SK-N-SH treated with all-trans-retinoic acid at 6 μM for 48 hours (cell line): ENCODE measurements at regions not wholly inside any gene's neighbourhood (a gene's known extent, or its start where the extent isn't known, plus 50 kb on each side); places are given as distances from the start of the nearest gene placed in this dataset.

Source experiments
- ATAC-seq: fragments of 200-7000 bp; cut with Tn5 transposase; 3 replicates; pipeline ENCODE4 v1.9.1; 2020; ENCODE audit warnings: mild to moderate bottlenecking, moderate library complexity
- ARNTL ChIP-seq: fragments of 450-650 bp; formaldehyde crosslinking; IDR thresholded peaks from 2 replicates; pipeline ENCODE4 v1.5.0; 2020; ENCODE audit warnings: low read depth, mild to moderate bottlenecking, moderate library complexity, borderline replicate concordance
- BACH2 ChIP-seq: fragments of 250-450 bp; sonication (Bioruptor Pico); IDR thresholded peaks from 2 replicates; pipeline ENCODE4 v1.9.0; 2021; ENCODE audit warnings: mild to moderate bottlenecking, borderline replicate concordance
- CREB5 ChIP-seq: fragments of 250-450 bp; sonication (Bioruptor Pico); IDR thresholded peaks from 2 replicates; pipeline ENCODE4 v1.5.1; 2020; ENCODE audit warnings: low read depth, mild to moderate bottlenecking, moderate library complexity
- CSDC2 ChIP-seq: fragments of 250-450 bp; sonication (Bioruptor Pico); IDR thresholded peaks from 2 replicates; pipeline ENCODE4 v1.5.0; 2020; ENCODE audit warnings: mild to moderate bottlenecking, moderate library complexity
- CSRNP3 ChIP-seq: fragments of 250-450 bp; sonication (Bioruptor Pico); IDR thresholded peaks from 2 replicates; pipeline ENCODE4 v1.5.1; 2021; ENCODE audit warnings: mild to moderate bottlenecking, moderate library complexity
- ESRRG ChIP-seq: fragments of 250-450 bp; sonication (Bioruptor Pico); IDR thresholded peaks from 2 replicates; pipeline ENCODE4 v1.6.1; 2021; ENCODE audit warnings: mild to moderate bottlenecking
- GLIS3 ChIP-seq: fragments of 250-450 bp; sonication (Bioruptor Pico); IDR thresholded peaks from 2 replicates; pipeline ENCODE4 v1.5.0; 2020; ENCODE audit warnings: mild to moderate bottlenecking, moderate library complexity
- ISL1 ChIP-seq: fragments of 250-450 bp; sonication (Bioruptor Pico); IDR thresholded peaks from 2 replicates; pipeline ENCODE4 v2.1.2; 2022; ENCODE audit warnings: mild to moderate bottlenecking, moderate library complexity
- OSR1 ChIP-seq: fragments of 250-450 bp; sonication (Bioruptor Pico); IDR thresholded peaks from 2 replicates; pipeline ENCODE4 v1.8.0; 2022; ENCODE audit warnings: moderate library complexity, mild to moderate bottlenecking, inconsistent platforms
- POU6F1 ChIP-seq: fragments of 250-450 bp; sonication (Bioruptor Pico); IDR thresholded peaks from 2 replicates; pipeline ENCODE4 v1.8.0; 2021; ENCODE audit warnings: low read depth, mild to moderate bottlenecking, moderate library complexity, borderline replicate concordance
- PPARA ChIP-seq: fragments of 250-450 bp; sonication (Bioruptor Pico); IDR thresholded peaks from 2 replicates; pipeline ENCODE4 v1.5.0; 2020; ENCODE audit warnings: mild to moderate bottlenecking, borderline replicate concordance
- RARB ChIP-seq: fragments of 250-450 bp; sonication (Bioruptor Pico); IDR thresholded peaks from 2 replicates; pipeline ENCODE4 v1.8.0; 2021; ENCODE audit warnings: mild to moderate bottlenecking, moderate library complexity
- SNAI2 ChIP-seq: fragments of 250-450 bp; sonication (Bioruptor Pico); IDR thresholded peaks from 2 replicates; pipeline ENCODE4 v1.5.0; 2020; ENCODE audit warnings: mild to moderate bottlenecking, moderate library complexity
- TCF4 ChIP-seq: fragments of 250-450 bp; sonication (Bioruptor Pico); IDR thresholded peaks from 2 replicates; pipeline ENCODE4 v1.8.0; 2021; ENCODE audit warnings: mild to moderate bottlenecking, moderate library complexity, borderline replicate concordance
- TOX ChIP-seq: fragments of 250-450 bp; sonication (Bioruptor Pico); IDR thresholded peaks from 2 replicates; pipeline ENCODE4 v1.8.0; 2021; ENCODE audit warnings: mild to moderate bottlenecking, moderate library complexity, borderline replicate concordance
- TSHZ2 ChIP-seq: fragments of 250-450 bp; sonication (Bioruptor Pico); IDR thresholded peaks from 2 replicates; pipeline ENCODE4 v1.5.0; 2020; ENCODE audit warnings: mild to moderate bottlenecking, moderate library complexity
- ZC3H10 ChIP-seq: fragments of 250-450 bp; sonication (Bioruptor Pico); IDR thresholded peaks from 2 replicates; pipeline ENCODE4 v1.5.1; 2021; ENCODE audit warnings: mild to moderate bottlenecking, moderate library complexity
- ZFP3 ChIP-seq: fragments of 250-450 bp; sonication (Bioruptor Pico); IDR thresholded peaks from 2 replicates; pipeline ENCODE4 v1.5.0; 2020; ENCODE audit warnings: mild to moderate bottlenecking, moderate library complexity
- ZFP30 ChIP-seq: fragments of 450-650 bp; formaldehyde crosslinking; IDR thresholded peaks from 2 replicates; pipeline ENCODE4 v1.5.0; 2022; ENCODE audit warnings: mild to moderate bottlenecking, moderate library complexity
- ZNF565 ChIP-seq: fragments of 450-650 bp; formaldehyde crosslinking; conservative IDR thresholded peaks from 2 replicates; pipeline ENCODE4 v1.5.0; 2020; ENCODE audit warnings: low read depth, mild to moderate bottlenecking, moderate library complexity
- ZNF70 ChIP-seq: fragments of 450-650 bp; formaldehyde crosslinking; IDR thresholded peaks from 2 replicates; pipeline ENCODE4 v1.5.0; 2020; ENCODE audit warnings: mild to moderate bottlenecking, moderate library complexity
- ZNF8 ChIP-seq: fragments of 450-650 bp; formaldehyde crosslinking; IDR thresholded peaks from 2 replicates; pipeline ENCODE4 v1.5.0; 2020; ENCODE audit warnings: mild to moderate bottlenecking, moderate library complexity

GRCh38 chrX:96569034-96569433, 115.6 kb upstream of the DIAPH2 start (continued):
- TF ChIP-seq ZC3H10 (CRISPR knock-in tag) = no peak
- no peak for TF ChIP-seq ZNF70
- no peak for TF ChIP-seq CREB5
- TF ChIP-seq RARB (CRISPR knock-in tag) = no peak
- no peak for TF ChIP-seq CSDC2 (CRISPR knock-in tag)
- TF ChIP-seq BACH2 (CRISPR knock-in tag) = no peak
- no peak for TF ChIP-seq ZNF8 (CRISPR knock-in tag)
- no peak for TF ChIP-seq PPARA (CRISPR knock-in tag)
- TF ChIP-seq POU6F1 (CRISPR knock-in tag) = no peak
- TF ChIP-seq, all 23 proteins: peak for 0

- ATAC-seq = no peak
- TF ChIP-seq ESRRG (CRISPR knock-in tag) (no peak), ARNTL (CRISPR knock-in tag) (no peak), OSR1 (CRISPR knock-in tag) (no peak), SNAI2 (CRISPR knock-in tag) (no peak), ZFP30 (CRISPR knock-in tag) (no peak), ZNF8 (CRISPR knock-in tag) (no peak), CSRNP3 (CRISPR knock-in tag) (no peak), ZNF70 (no peak), ZC3H10 (CRISPR knock-in tag) (no peak), CSDC2 (CRISPR knock-in tag) (no peak), TCF4 (no peak), ZNF565 (no peak)
- TF ChIP-seq, all 23 proteins: peak for 0
Observed at GRCh38 chrX:96575011-96575410, 109.6 kb upstream of the DIAPH2 start.

GRCh38 chrX:96576368-96576767, 108.3 kb upstream of the DIAPH2 start:
- ATAC-seq = no peak
- TF ChIP-seq ZNF8 (CRISPR knock-in tag) = no peak
- no peak for TF ChIP-seq ARNTL (CRISPR knock-in tag)
- no peak for TF ChIP-seq CSDC2 (CRISPR knock-in tag)
- TF ChIP-seq PPARA (CRISPR knock-in tag) = no peak
- no peak for TF ChIP-seq ZC3H10 (CRISPR knock-in tag)
- no peak for TF ChIP-seq ZNF70
- TF ChIP-seq RARB (CRISPR knock-in tag) = no peak
- TF ChIP-seq TCF4 = no peak
- TF ChIP-seq OSR1 (CRISPR knock-in tag) = no peak
- no peak for TF ChIP-seq TSHZ2 (CRISPR knock-in tag)
- no peak for TF ChIP-seq ISL1 (CRISPR knock-in tag)
- no peak for TF ChIP-seq CREB5
- TF ChIP-seq CSRNP3 (CRISPR knock-in tag) = no peak
- no peak for TF ChIP-seq ZNF565
- no peak for TF ChIP-seq GLIS3 (CRISPR knock-in tag)
- TF ChIP-seq POU6F1 (CRISPR knock-in tag) = no peak
- TF ChIP-seq BACH2 (CRISPR knock-in tag) = no peak
- TF ChIP-seq SNAI2 (CRISPR knock-in tag) = no peak
- no peak for TF ChIP-seq TOX
- TF ChIP-seq ZFP3 (CRISPR knock-in tag) = no peak
- TF ChIP-seq, all 23 proteins: peak for 0
